NCI-H510A (cell line): ENCODE measurements at regions not wholly inside any gene's neighbourhood (a gene's known extent, or its start where the extent isn't known, plus 50 kb on each side); places are given as distances from the start of the nearest gene placed in this dataset.
"Not testable (repeated sequence)": the region's sequence is repeated elsewhere in the genome, so short reads cannot be mapped to it uniquely, and the experiment has no call there.

Experiments
- DNase-seq: peaks from one replicate; lab custom pipeline; 2025; lab: John Stamatoyannopoulos, UW

DNA sequence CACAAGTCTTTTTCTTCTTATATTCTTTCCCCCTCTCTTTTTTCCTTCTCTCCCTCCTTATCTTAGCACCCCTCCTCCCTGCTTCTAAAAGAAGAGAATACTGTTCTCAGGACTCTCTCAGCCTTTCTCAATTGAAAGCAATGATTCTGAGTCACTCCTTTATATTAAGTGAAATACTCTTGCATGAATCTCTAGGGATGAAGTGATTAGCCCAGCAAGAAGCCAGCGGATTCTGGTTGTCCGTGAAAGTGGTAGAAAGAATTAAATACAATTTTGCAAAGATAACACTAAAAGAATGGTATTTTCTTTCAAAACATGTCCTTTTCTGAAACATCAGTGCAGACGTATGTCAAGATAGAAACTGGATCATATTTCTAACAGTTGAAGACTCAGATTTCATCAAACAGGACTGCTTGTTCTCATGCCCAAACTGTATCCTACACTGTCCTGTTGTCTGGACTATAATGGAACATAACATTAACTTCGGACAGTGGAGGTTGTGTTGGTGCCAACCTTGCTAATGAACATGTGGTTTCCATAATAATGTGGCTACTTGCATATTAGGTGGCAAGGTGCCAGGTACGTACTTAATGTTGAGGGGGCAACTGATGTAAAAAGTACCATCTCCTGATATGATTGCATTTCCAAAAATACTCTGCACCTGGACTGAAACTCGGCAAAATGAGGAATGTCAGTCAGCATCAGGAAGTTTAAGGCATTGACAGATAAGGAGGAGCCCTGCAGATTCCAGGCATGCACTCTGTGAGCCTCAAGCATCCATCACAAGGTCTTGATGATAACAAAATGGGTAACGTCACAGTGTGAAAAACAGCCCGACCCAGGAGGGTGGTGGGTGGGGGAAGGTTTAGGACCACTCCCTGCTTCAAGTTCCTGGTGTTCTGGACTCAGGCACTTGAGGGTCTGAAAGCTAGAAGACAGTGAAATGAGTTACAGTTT, 357.2 kb downstream of the DLEU7 start:
- DNase-seq = no peak

GRCh38 chr13:50493683-50494082, 349.8 kb downstream of the DLEU7 start:
- DNase-seq = no peak

DNA sequence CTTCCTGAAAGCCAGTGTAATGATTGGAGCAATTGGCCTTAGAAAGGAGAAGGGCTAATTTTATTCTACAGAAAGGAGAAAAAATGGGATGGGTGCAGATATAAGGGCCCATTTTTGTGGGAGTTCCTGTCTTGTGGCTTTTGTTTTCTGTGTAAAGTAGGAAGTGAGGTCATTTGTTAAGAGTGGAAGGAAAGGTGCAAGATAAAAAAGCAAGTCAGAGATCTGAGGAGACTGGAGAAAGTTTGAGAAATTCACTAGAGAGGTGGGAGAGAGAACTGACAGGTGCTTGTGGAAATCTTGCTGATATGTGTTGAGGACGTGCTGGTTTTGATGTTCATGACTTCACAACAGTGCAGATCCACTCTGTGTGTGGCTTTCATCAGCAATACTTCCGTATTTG, 349.4 kb downstream of the DLEU7 start:
- no peak for DNase-seq

- not testable (repeated sequence) for DNase-seq
Measured at GRCh38 chr13:50503212-50503611, 340.3 kb downstream of the DLEU7 start.

GRCh38 chr13:50509167-50509566, 334.3 kb downstream of the DLEU7 start:
- DNase-seq = no peak

DNA sequence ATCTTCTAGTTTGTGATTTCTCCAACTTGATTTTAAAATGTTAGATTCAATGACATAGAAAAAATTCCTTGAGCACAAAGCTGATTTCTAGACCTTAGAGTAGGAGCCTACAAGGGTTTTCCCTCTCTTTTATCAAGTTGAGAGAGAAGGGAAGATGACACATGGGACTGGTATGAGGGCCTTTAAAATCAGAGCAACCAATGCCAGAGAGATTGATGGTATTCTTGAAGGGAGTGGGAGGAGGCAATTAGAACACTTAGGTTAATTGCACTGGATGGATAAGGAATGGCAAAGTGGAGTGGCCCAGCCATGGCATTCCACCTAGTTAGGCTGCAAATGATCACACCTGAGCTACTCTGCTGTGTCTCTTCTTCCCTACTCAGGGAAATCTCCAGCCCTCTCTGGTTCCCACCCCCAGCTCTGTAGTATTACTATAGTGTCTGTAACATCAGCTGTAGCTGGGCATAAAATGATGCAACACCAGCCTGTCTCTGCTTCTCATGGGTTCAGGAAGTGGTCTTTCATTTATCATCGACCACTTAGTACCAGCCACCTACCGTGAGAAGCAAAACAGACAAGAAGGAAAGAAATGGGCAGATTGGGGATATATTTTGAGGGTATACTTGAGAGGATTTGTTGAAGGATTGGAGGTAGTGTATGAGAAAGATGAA, 333.6 kb downstream of the DLEU7 start:
- DNase-seq = no peak

DNA sequence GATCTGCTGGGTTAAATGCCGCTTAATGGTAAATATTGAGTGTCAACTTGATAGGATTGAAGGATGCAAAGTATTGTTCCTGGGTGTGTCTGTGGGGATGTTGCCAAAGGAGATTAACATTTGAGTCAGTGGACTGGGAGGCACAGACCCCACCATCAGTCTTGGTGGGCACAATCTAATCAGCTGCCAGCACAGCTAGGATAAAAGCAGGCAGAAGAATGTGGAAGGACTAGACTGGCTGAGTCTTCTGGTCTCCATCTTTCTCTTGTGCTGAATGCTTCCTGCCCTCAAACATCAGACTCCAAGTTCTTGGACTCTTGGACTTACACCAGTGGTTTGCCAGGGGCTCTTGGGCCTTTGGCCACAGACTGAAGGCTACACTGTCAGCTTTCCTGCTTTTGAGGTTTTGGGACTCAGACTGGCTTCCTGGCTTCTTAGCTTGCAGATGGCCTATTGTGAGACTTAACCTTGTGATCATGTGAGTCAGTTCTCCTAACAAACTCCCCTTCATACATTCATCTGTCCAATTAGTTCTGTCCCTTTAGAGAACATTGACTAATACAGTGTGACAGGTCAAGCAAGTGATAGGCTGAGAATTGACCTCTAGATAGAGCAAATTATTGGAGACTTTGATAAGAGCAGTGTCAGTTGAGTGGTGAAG, 332.5 kb downstream of the DLEU7 start:
- not testable (repeated sequence) for DNase-seq

GRCh38 chr13:50511877-50512341, 331.6 kb downstream of the DLEU7 start:
- DNase-seq = no peak

- DNase-seq = no peak
Measured at GRCh38 chr13:50512474-50513299, 330.8 kb downstream of the DLEU7 start.

GRCh38 chr13:50513300-50513877, 330.1 kb downstream of the DLEU7 start:
- DNase-seq = no peak

GRCh38 chr13:50514249-50514648, 329.2 kb downstream of the DLEU7 start:
- DNase-seq = no peak

DNA sequence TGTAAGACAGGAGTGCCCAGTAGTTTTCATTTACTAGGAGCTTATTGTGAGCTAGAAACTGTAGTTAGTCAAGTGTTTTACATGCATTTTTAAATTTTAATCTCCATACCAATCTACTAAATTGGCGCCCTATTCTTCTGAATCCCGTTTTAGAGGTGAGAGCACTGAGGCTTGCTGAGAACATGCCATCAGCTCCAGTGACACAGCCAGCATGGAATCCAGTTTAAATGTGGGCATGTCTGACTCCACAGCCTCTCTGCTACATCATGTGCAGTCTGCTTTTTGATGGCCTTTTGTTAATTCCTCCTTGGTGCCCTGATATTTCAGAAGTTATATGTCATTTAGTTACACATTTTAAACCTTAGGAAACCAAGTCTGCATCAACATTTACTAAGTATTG, 325.4 kb downstream of the DLEU7 start:
- no peak for DNase-seq

- DNase-seq = no peak
Measured at GRCh38 chr13:50518781-50519201, 324.7 kb downstream of the DLEU7 start.

- no peak for DNase-seq
Measured at GRCh38 chr13:50519866-50520265, 323.6 kb downstream of the DLEU7 start.

DNA sequence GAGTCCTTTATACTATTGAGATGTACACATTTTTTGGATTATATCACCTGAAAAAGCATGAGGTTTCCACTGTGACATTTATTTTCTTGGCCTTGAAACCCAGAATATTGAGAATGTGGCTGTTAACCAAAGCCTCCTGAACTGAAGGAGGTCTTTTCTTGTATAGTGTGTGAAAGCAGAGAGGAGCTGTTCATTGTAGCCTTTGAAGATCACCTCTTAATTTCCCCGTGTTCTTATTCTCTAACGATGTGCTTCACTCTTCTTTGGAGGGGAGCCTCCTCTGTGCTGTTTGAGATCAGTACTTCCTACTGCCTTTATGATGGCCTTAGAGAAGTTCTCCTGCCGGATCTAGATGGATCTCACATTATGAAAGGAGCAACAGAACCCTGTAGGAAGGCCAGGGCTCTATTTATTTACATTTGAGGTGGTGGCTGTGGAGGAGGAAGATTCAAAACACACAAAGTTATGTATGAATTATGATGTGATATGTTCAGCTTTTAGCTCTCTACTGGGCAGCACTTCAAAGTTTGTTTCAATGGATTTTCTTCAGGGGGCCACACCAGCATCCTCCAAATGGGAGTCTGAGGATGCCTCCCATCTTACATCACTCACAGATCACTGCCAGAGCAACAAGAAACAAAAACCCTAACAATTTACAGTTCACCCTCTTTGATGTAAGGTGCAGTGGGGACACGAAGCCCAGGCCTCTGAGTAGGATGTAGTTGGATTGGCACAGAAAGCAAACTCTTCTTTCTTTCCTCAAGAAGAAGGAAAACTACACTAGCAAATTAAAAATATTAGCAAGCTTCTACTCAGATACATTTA, 322.3 kb downstream of the DLEU7 start:
- no peak for DNase-seq

GRCh38 chr13:50521831-50522149, 321.7 kb downstream of the DLEU7 start:
- no peak for DNase-seq

DNA sequence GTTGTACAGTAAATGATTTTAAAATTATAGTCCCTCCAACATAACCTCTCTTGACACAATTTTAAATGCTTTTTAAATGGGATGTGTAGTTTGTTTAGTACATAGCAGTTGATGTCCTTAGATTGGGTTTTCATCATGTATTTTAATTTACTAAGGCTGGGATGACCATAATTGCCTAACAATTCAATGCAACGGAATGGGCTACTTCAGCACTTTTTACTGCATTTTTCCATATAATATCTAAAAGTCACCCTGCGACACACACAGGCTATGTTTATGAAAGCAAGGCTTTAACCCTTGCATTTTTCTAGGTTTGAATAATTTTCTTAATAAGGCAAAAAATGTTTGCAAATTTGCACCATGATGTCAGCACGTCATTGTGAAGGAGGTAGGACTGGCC, 321.0 kb downstream of the DLEU7 start:
- DNase-seq = no peak

DNA sequence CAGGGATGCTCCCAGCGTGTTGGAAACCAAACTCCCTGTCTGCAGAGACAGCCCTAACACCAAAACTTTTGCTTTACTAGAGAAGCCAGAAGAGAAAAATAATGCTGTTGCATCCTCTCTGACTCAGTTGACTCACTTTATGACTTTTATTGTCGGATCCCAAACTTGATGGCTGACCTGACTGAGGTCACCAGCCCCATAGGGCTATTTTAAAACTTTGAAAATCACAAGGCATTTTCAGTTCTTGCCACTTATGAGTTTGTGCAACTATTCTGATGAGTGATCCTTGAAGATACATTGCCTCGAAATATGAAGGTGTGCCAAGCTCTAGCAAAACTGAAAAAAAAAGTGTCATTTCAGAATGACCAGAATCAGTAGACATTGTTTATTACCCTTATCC, 320.2 kb downstream of the DLEU7 start:
- DNase-seq = no peak

- no peak for DNase-seq
Measured at GRCh38 chr13:50524560-50524959, 318.9 kb downstream of the DLEU7 start.

- DNase-seq = no peak
Measured at GRCh38 chr13:50526661-50527071, 316.8 kb downstream of the DLEU7 start.

DNA sequence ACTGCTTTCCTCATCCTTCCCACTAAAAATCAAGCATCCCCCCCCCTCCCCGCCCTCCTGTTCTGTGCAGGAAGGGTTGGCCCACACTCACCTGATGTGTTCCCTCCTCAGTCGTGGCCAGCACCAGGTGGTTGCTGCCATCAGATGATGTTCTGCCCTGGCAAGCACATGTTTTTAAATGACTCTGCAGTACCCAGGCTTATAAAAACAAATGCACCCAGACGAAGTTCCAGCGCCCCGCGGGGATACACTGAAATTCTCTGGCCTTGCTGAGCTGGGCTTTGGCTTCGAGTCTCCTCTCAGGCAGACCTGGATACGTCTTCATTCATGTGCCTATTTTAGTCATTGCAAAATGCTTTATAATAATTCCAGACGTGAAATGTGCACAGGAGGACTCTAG, 316.3 kb downstream of the DLEU7 start:
- DNase-seq = peak; percentile 11
